HG02571 (cell line): ENCODE measurements at regions not wholly inside any gene's neighbourhood (a gene's known extent, or its start where the extent isn't known, plus 50 kb on each side); places are given as distances from the start of the nearest gene placed in this dataset.

Source experiments
- ATAC-seq: cut with Tn5 transposase; IDR thresholded peaks from one replicate; pipeline ENCODE4 v1.9.1; 2021; ENCODE audit warnings: mild to moderate bottlenecking, moderate library complexity; ENCODE audit not compliant: unreplicated experiment

DNA sequence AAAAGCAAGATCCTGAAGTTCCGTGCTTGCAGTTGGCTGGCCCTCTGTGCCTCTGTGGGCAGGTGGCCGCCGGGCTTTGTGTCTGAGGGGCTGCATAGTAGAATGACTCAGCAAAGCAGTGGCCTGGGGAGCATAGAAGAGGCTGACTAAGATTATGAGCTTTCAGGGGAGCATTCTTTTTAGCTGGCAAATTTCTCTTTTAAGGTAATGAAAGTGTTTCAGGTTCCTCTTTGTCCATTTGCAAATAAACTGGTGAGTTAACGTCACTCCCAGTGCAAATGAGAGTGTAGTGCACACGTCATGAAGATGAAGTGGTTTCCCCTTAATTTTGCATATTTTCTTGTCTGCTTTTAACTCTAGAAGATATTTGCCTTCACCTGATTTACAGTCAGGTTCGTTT, 98.6 kb downstream of the BCL2L11 start:
- ATAC-seq = peak; percentile 90

DNA sequence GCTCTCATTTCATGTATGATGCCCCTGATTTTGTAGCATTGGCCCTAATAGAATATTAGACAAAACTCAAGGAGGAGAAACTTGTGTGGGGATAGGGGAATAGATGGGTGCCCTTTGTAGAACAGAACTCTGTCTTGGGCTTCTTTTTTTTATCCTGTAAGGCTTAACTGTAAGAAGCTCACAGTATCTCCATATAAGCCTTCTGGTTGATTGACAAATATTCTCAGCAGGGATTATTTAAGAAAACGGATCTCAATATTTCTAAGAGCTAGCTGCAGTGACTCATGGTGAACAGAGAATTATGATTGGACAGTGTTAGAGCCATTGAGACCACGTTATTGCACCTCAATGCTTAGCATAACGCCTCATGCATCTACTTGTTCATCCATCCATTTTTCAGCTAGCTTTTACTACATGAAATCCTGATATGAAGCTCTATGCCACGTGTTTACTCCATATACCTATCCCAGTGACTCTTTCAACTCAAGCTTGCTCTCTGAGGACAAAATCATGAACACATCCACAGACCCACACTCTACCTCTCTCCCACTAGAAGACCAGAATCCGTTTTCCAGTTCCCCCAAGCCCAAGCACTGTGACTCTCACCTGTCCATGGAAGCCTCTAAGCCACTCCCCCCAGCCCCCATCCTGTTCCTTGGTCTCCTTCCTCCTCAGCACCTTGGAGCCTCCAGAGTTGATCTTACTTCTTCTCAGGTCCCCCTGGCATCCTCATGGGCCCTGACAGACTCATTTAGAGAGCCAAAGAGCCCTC, 99.2 kb downstream of the BCL2L11 start:
- ATAC-seq = no peak

DNA sequence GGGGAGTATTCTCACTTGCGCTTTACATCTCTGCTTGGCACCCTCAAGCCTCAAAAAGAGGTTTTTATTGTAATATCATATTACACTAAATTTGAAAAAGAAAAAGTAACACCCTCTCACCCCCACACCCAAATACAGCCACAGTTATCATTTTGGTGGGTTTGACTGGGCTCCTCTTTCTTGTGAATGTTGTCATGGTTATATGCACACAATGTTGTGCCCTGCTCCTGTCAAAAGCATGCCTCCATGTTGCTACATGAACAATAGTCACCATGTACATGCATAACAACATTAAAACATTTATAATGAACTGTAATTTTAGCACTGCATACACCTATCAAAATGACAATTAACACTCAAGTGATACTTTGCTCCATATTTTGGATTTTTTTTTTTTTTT, 100.2 kb downstream of the BCL2L11 start:
- ATAC-seq = no peak

DNA sequence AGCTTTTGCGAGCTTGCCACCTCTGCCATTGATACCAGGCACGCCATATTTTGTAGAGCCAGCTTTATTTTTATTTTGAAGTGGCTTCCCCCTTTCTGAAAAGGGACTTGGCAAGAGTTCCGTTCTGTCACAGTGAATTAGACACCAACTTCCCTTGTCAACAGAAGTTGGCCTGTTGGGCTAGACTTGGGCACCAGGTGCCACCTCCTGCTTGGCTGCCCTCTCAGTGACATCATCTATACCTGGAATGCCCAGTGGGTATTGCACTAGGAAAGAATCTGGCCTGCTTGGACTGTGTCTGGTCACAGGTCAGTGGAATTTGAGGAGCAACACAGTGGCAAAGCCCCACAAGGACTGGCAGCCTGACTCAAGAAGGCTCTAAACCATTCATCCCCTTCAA, 101.0 kb downstream of the BCL2L11 start:
- ATAC-seq = no peak

DNA sequence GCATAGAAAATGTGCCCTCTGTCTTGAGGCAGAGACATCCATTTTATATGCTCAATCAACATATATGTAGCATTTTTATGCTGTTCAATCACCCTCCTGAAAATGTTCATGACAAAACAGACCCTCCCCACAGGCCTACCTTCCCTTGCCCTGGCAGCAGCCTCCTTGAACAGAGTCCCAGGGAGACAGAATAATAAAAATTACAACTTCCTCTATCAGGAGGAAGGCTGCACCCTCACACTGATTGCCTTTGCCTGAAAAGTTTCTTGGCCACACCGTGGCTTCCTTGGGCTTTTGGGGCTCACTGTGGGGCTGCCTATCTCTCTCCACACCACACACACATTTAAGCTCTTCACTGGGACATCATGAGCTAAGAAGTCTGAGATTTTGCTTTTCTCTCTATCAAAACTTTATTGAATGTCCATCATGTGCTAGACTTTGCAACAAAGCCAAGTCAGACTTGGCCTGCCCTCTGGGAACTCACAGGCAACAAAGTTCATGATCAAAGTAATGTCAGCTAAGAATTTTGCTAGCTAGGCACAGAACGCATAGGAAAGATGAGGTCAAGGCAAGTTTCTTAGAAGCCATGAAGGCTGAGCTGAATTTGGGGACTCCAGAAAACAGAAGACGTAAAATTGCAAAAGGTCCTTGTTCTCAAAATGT, 101.6 kb downstream of the BCL2L11 start:
- no peak for ATAC-seq

DNA sequence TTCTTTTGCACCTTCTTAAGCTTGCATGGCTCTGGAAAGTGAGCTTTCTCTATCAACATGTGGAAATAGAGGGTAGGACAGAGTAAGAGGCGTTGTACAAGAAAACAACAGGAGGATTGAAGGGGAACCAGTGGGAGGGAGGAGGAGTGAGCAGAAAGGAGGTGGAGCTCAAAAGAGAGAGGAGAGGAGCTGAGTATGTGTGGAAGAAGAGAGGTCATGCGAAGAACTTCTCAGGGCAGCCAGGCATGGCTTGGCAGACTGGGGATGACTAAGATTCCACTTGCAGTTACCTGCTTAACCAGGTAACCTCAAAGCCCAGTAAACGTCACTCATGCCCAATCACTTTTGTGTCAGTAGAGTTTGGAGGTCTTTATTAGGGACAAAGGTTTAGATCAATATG, 105.1 kb downstream of the BCL2L11 start:
- ATAC-seq = no peak

DNA sequence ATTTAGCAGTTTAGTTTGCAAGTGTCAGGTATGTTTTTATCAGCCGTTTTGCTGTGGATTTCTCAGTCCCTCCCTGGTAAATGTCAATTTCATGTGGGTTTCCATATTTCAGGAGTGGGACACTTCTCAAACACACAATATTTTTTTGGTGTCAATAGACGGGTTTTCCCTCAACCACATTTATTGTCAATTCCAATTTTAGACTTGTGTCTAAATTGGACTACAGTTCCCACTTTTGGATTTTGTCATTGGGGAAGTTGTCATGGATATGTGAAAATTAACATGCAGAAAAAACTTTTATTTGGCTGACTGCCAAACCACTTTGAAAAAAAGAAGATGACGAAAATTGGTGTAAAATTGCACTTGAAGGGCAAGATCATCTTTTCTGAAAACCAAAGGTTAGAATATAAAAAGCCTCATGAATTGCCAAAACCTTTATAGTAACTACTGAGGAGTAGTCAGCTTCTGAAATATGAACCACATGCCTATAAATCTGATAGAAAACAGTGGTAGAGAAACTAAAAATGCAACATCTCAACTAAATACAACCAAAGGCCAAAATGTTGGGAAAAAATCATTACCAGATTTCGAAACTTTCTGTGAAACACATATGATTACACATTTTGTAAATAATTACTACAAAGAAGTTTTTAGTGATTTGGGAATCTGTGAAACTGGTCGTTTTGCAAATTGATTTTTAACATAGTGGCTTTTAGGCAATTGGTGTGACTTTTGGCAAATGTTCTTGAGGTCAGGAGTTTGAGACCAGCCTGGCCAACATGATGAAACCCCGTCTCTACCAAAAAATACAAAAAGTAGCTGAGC, 106.4 kb downstream of the BCL2L11 start:
- no peak for ATAC-seq

DNA sequence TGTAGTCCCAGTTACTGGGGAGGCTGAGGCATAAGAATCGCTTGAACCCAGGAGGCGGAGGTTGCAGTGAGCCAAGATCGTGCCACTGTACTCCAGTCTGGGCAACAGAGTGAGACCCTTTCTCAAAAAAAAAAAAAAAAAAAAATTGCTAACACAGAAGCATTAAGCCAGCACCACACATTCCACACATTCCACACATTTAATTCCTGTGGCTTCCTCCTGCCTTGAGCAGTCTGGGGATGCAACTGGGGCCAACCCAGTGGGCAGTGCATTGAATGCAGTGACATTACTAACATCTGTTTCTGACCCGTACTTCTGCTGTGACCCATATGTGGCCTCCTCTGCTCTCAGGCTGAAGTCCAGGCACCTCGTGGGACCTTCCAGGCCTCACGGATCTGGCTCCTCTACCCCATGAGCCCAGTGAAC, 107.0 kb downstream of the BCL2L11 start:
- ATAC-seq = no peak

DNA sequence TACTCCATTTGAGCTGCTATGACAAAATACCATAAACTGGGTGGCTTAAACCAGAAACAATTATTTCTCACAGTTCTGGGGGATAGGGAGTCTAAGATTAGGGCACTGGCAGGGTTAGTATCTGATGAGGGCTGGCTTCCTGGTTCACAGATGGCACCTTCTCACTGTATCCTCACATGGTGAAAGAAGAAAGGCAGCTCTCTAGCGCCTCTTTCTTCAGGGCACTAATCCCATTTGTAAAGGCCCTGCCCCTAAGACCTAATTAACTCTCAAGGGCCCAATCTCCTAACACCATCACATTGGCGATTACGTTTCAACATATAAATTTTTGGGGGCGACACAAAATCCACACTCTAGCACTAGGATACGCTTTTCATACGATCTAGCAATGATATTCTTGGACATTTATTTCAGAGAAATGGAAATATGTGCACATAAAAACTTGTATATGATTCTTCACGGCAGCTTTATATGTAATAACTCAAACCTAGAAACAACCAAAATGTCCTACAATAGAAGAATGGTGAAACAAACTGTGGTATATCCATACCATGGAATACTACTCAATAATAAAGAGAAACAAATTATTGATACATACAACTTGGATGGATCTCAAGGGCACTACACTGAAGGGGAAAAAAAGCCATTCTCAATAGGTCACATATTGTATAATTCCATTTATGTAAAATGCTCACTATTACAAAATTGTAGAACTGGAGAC, 111.0 kb downstream of the BCL2L11 start:
- ATAC-seq = no peak

DNA sequence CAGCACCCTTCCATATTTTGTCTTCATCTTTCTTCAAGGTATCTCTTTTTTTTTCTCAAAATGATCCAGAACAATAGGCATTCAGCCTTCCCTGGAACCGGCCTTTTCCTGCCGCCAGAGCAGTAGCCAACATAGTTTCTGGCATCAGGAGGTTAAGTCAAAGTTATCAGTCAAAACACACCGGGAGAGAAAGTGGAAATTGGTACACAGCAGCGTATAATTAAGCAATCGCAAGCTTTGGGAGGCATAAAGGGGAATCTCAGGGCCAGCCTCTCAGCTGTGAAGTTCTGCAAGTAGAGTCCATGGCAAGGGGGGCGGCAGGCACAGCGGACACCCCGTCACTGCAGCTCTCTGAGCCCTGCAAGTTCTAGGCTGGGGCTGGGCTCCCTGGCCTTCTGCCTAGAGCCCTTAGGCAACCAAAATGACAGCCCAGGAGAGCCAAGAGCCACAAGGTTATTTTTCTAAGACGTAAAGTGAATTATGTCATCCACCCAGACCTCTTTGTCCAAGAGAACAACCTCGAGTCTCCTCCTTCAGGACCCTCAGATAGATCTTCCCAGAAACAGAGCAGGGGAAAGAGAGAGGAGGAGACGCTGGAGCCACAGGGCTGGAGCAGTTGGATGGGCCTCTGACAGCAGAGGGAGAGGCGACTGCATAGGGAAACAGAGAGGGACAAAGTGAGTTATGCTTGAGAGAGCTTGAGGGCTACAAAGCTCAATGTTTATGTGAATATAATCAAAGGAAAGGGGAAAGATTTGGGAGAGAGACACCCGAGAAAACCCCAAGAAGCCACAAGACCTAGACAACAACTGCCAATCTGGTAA, 114.7 kb downstream of the BCL2L11 start:
- no peak for ATAC-seq

DNA sequence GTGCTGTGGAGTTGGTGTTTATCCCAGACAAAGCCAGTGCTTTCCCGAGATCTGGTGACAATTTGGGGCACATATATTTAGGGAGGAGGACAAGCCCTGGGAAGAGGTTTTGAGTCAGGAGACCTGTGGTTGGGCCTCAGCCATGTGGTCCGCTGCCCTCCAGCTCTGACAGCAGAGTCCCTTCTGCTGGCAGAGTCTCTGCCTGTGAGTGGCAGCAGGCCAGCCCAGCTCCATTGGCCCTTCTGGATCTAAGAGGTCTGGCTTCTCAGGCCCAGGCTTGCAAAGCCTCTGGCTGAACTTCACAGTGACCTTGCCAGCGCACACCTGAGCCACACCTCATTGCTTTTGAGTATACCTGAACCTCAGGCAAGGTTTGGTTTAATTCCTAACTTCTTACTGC, 115.3 kb downstream of the BCL2L11 start:
- no peak for ATAC-seq

DNA sequence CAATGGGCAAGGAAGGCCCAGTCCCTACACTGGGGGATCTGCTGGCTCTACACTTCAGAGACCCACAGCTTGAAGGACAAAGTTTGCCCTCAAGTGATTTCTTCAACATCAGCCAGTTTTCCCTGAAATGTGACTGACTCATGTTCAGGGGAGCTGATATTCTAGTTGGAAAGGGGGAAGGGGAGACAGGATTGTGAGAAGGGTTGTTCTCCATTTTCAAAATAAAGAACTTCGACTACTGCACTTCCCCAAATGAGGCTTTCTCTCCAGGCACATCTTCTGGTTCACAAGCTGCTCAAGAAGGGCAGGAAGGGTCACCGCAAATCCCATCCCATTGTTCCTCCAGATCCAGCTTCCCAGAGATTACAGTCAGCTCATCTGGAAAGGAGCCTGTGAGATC, 117.6 kb downstream of the BCL2L11 start:
- no peak for ATAC-seq

DNA sequence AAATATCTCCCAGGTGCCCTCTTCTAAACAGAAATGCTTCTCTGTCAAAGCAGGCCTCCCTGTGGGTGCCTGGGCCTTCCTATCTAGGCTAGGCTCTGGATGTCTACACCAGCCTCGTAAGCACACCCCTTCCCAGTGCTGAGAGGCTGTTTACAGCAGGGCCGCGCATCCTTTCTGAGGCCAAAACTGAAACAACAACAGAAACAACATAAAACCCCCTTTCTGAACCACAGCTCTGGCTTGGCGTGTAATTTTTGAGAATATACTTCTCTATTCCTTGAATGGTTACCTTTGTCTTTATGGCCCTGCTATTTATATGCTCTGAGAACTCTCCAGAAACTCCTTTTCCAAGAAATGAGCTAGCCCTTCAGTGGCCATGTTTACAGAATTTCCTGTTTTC, 118.4 kb downstream of the BCL2L11 start:
- ATAC-seq = peak; percentile 91

DNA sequence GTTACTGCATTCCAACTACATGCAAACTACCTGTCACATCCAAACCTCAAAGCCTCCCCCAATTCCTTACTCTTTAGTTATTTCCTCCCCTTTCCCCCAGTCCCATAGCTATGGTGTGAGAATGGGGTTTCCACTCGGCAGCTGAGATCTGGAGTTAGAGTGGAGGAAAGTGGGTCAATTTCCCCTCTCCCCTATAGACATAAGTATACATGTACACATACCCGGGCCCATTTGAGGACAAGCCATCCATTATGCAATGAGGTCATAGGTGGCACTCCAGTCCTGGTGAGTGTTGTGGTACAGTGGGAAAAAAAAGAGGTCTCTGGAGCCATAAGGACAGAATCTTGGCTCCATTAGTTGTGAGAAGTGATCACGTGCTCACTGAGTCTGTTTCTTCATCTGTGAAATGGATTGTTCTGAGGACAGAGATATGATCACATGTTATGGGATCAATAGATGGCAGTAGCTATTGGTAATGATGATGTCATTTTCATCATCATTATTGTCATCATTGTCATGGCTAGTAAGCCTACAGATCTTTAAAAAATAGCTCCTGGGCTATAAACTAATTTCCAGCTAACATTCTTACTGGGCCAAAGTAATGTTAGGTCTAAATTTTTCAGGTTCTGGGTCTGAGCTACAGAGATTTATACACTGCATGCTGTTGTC, 119.0 kb downstream of the BCL2L11 start:
- no peak for ATAC-seq

DNA sequence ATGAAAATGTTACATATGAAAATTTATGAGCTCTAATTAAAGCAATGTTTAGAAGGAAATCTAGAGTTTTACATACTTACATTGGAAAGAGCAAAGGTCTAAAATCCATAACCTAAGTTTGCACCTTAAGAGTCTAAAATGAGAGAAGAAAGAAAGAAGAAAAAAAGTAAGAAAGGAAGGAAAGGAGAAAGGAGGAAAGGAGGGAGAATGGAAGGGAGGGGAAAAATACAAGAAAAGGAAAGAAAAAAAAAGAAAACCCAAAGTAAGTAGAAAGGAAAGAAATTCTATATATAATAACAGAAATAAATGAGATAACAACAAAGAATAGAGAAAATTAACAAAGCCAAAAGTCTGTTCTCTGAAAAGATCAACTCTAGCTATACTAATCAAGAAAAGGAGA, 122.6 kb downstream of the BCL2L11 start:
- ATAC-seq = no peak

DNA sequence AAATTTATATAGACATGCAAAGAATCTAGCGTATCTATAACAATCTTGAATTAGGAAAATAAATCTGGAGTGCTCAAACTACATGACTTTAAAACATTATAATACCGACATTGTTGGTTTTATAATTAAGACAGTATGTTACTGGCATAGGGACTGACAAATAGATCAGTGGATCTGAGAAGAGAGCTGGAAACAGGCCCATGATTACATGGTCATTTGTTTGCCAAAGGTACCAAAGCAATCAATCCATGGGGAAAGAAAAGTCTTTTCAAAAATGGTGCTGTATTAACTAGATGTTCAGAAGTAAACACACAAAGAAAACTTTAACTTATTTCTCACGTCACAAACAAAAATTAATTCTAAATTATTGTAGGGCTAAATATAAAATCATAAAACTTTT, 124.2 kb downstream of the BCL2L11 start:
- no peak for ATAC-seq

DNA sequence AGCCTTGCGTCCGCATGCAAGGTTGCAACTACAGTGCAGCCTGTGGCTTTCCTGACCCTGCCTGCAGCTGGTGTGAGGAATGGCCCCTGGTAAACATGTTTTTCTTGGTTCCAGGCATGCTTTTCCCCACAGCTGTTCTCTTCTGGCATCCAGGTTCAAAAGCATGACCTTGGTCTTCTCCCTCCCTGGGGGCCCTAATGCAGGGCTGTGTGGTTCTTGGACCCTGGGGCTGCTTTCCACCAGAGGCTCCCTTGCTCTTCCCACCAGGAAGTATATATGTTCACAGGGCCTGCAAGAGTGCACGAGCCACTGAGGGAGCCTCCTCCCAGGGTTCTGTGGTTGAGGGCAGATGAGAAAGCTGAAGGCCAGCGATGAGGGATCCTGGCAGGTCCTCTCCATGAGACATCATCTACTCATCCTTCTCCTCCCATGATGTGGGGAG, 125.9 kb downstream of the BCL2L11 start:
- ATAC-seq = no peak

DNA sequence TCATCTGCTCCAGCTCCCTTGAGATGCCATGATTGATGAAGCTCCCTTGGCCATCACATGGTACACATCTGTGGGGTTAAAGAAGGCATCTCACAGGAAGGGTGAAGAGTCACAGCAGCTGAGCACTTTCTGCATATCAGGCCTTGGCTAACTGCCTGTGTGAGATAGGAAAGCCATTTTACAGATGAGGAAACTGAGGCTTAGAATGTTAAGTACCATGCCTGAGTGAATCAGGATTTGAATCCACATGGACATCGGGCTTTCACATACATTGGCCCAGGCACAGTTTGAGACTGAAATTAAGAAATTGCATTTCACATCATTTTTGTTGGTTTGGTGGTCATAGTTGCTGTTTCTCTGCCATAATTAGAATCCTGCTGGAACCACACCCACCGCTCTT, 126.8 kb downstream of the BCL2L11 start:
- ATAC-seq = no peak

DNA sequence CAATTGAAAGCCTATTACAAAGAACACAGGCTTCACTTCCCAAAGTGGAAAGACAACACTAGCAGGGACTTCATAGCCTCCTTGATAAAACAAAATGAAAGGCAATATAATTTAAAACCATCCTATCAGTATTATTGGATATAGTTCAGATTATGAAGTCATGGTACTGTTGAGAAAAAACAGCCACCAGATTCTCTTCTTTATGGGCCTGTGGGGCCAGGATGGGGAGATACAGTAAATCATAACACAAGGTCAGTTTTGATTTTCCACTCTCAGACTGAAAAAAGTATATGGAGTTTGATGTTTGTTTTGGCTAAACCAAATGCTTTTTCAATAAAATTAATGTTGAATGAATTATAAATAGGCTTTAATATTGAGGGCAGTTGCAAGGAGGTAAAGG, 129.1 kb downstream of the BCL2L11 start:
- no peak for ATAC-seq
